SU-DHL-6 (cell line): ENCODE measurements at regions not wholly inside any gene's neighbourhood (a gene's known extent, or its start where the extent isn't known, plus 50 kb on each side); places are given as distances from the start of the nearest gene placed in this dataset.

Experiments
- H2AFZ ChIP-seq: fragments of 200-600 bp; sonication (generic); 2 replicates; pipeline ENCODE4 v1.6.1; 2014; ENCODE audit warnings: low read depth, mild to moderate bottlenecking, moderate library complexity, mixed read lengths, antibody characterized with exemption, low read length; ENCODE audit not compliant: severe bottlenecking
- H3F3A ChIP-seq: fragments of 200-600 bp; shearing (Covaris generic); 2 replicates; pipeline ENCODE4 v1.6.0; 2016; ENCODE audit warnings: antibody characterized with exemption, mild to moderate bottlenecking; ENCODE audit not compliant: insufficient read depth
- H3K27ac ChIP-seq: fragments of 200-600 bp; sonication (generic); 2 replicates; pipeline ENCODE4 v1.5.1; 2016; ENCODE audit warnings: low read depth, mild to moderate bottlenecking, low read length, moderate library complexity, mixed read lengths
- H3K27me3 ChIP-seq: fragments of 200-600 bp; sonication (generic), shearing (Covaris generic); 2 replicates; pipeline ENCODE4 v1.6.0; 2014; ENCODE audit warnings: mild to moderate bottlenecking, low read length
- H3K36me3 ChIP-seq: fragments of 200-600 bp; sonication (generic); 2 replicates; pipeline ENCODE4 v1.6.1; 2014; ENCODE audit warnings: mild to moderate bottlenecking, low read length, mixed read lengths
- H3K4me2 ChIP-seq: fragments of 300-600, 200-600 bp; shearing (Covaris generic), sonication (generic); 2 replicates; pipeline ENCODE4 v1.6.0; 2014; ENCODE audit warnings: low read length, low read depth, mild to moderate bottlenecking; ENCODE audit not compliant: poor library complexity, severe bottlenecking
- H3K4me3 ChIP-seq: fragments of 200-600 bp; sonication (generic); 2 replicates; pipeline ENCODE4 v1.5.1; 2014; ENCODE audit warnings: antibody characterized with exemption, low read length, mild to moderate bottlenecking, mixed read lengths; ENCODE audit not compliant: insufficient read depth, poor library complexity, severe bottlenecking
- H3K79me2 ChIP-seq: fragments of 200-600 bp; sonication (generic); 2 replicates; pipeline ENCODE4 v1.6.1; 2014; ENCODE audit warnings: mild to moderate bottlenecking, low read length, moderate library complexity; ENCODE audit not compliant: insufficient read depth
- H3K9ac ChIP-seq: fragments of 200-600 bp; sonication (generic); 2 replicates; pipeline ENCODE4 v1.7.0; 2014; ENCODE audit warnings: mild to moderate bottlenecking, low read length
- H3K9me2 ChIP-seq: fragments of 200-600 bp; sonication (generic); replicated peaks from 2 replicates; pipeline ENCODE4 v1.6.1; 2014; ENCODE audit warnings: low read length; ENCODE audit not compliant: insufficient read depth
- H3K9me3 ChIP-seq: fragments of 200-600 bp; sonication (generic); 2 replicates; pipeline ENCODE4 v1.6.1; 2014; ENCODE audit warnings: low read length, mixed read lengths; ENCODE audit not compliant: insufficient read depth
- H4K20me1 ChIP-seq: fragments of 200-600 bp; sonication (generic); 2 replicates; pipeline ENCODE4 v1.6.1; 2014; ENCODE audit warnings: low read depth, mild to moderate bottlenecking, antibody characterized with exemption, low read length, moderate library complexity, mixed read lengths
- EZH2phosphoT487 ChIP-seq: fragments of 200-600 bp; sonication (generic), shearing (Covaris generic); conservative IDR thresholded peaks from 2 replicates; pipeline ENCODE4 v1.6.1; 2018; ENCODE audit warnings: mild to moderate bottlenecking, antibody characterized with exemption, low read length, moderate library complexity, mixed read lengths
- TF ChIP-seq, protein P1 (sequence below): fragments of 200-600 bp; sonication (generic); IDR thresholded peaks from one replicate; pipeline ENCODE4 v1.5.1; 2017; ENCODE audit warnings: antibody characterized with exemption, mild to moderate bottlenecking, low read length, moderate library complexity; ENCODE audit not compliant: insufficient read depth, poor library complexity, severe bottlenecking

DNA sequence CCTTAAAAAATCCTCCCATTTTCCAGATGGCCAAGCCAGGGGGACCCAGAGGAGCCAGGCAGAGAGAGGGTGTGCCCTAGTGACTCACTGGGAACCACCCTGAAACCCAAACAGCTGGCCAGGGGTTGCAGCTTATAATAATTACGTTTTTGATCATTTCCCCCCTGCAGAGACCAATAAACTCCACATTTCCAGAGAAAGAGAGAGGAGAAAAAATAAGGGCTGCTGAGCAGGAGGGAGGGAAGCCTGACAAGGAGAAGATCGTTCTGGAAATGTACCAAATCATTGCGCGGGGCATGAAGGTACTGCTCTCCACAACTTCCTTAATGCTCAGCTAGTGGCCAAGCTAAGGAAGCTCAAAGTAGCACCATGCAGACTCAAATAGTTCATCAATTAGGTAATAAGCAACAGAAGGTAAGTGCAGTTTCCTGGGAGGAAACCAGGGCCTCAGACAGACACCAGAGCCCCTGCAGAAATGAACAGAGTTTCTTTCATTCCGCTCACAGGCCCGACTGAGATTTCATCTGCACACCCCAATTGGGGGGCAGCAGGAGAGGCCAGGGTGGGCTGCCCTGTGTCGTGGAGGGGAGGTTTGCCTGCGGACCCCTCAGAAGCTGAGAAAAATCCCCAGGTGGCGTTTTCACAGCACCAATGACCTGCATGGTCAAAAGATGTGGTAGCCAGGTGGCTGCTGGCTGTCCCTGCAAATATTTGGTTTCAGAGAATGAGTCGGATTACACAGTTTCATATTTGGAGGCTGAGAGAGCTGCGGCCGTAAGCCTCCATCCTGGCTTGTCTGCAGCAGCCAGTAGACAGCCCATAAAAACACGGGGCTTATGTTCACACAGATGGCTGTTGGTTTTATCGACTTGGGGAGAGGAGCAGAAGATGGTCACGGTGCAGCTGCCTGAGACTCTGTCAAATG, 153.2 kb upstream of the LYZL2 start:
- Histone ChIP-seq H3K9me2 (no peaks in the 10 kb centered on the region), H3K27me3 (no peaks in the 10 kb centered on the region), H3K4me3 (no peak overlapping the region), H3K79me2 (no peaks in the 10 kb centered on the region), H3K36me3 (no peaks in the 10 kb centered on the region), H2AFZ (no peak overlapping the region), H3K9me3 (no peaks in the 10 kb centered on the region), H3F3A (no peaks in the 10 kb centered on the region), H3K9ac (no peak overlapping the region), H3K27ac (no peak overlapping the region), H3K4me2 (no peak overlapping the region), H4K20me1 (no peaks in the 10 kb centered on the region)
- TF ChIP-seq, protein P1, sequence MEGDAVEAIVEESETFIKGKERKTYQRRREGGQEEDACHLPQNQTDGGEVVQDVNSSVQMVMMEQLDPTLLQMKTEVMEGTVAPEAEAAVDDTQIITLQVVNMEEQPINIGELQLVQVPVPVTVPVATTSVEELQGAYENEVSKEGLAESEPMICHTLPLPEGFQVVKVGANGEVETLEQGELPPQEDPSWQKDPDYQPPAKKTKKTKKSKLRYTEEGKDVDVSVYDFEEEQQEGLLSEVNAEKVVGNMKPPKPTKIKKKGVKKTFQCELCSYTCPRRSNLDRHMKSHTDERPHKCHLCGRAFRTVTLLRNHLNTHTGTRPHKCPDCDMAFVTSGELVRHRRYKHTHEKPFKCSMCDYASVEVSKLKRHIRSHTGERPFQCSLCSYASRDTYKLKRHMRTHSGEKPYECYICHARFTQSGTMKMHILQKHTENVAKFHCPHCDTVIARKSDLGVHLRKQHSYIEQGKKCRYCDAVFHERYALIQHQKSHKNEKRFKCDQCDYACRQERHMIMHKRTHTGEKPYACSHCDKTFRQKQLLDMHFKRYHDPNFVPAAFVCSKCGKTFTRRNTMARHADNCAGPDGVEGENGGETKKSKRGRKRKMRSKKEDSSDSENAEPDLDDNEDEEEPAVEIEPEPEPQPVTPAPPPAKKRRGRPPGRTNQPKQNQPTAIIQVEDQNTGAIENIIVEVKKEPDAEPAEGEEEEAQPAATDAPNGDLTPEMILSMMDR: no peak
- TF ChIP-seq EZH2phosphoT487: no peak

DNA sequence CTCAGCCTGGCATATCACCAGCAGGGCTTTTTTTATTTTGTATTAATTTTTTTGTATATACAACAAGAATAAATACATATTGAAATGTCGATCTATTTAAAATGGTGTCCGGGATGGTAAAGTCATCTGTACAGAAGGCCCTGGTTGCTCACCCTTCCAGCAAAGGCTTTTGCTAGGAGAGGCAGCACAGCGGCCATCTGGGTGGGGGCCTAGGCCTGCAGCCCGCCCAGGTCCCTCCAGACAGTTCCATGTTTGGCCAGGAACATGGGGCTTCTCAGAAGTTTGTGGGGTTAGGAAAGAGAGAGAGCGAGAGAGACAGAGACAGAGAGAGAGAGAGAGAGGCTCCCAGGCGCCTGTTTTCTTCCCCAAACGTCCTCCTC, 152.6 kb upstream of the LYZL2 start:
- Histone ChIP-seq H3F3A (no peaks in the 10 kb centered on the region), H3K4me3 (no peak overlapping the region), H3K9ac (no peak overlapping the region), H3K36me3 (no peaks in the 10 kb centered on the region), H3K79me2 (no peaks in the 10 kb centered on the region), H3K27me3 (no peaks in the 10 kb centered on the region), H3K9me2 (no peaks in the 10 kb centered on the region), H3K27ac (no peak overlapping the region), H2AFZ (no peak overlapping the region), H3K9me3 (no peaks in the 10 kb centered on the region), H4K20me1 (no peaks in the 10 kb centered on the region), H3K4me2 (no peak overlapping the region)
- TF ChIP-seq EZH2phosphoT487: no peak

DNA sequence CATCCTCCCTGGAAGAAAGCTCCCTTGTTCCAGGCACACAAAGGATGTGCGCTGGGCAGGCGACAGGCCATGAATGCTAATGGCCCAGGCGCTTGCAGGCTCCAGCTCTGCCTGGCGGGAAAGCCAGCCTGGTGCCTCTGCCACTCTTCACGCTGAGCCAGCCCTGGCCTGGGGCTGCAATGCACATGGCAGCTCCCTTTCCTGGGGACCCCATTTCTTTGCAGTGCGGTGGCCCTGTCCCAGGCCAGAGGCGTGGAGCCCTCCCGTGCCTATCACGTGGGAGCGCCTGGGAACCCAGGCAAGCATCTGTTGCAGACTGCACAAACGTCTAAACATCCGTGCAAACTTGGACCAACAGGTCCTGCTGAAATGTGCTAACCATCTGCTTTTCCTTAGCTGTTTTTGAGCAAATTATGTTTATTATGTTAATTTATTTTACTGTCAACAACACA, 152.1 kb upstream of the LYZL2 start:
- H3K79me2 ChIP-seq: no peaks in the 10 kb centered on the region
- H3K4me2 ChIP-seq: no peak overlapping the region
- no peaks in the 10 kb centered on the region for H3K36me3 ChIP-seq
- no peak overlapping the region for H2AFZ ChIP-seq
- H3K9ac ChIP-seq: no peak overlapping the region
- no peak overlapping the region for H3K27ac ChIP-seq
- no peaks in the 10 kb centered on the region for H3K9me3 ChIP-seq
- no peaks in the 10 kb centered on the region for H3K9me2 ChIP-seq
- no peaks in the 10 kb centered on the region for H4K20me1 ChIP-seq
- H3K4me3 ChIP-seq: no peak overlapping the region
- no peaks in the 10 kb centered on the region for H3F3A ChIP-seq
- H3K27me3 ChIP-seq: no peaks in the 10 kb centered on the region
- TF ChIP-seq, protein P1: no peak
- no peak for TF ChIP-seq EZH2phosphoT487

DNA sequence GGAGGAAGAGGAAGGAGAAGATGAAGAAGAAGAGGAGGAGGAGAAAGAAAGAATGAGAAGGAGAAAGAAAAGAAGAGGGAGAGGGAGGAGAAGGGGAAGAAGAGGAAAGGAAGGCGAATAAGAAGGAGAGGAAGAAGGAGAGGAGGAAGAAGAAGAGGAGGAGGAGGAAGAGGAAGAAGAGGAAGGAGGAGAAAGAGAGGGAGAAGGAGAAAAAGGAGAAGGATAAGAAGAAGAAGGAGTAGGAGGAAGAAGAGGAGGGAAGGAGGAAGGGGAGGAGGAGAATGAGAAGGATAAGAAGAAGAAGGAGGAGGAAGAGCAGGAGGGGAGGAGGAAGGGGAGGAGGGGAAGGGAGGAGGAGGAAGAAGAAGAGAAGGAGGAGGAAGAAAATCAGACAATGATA, 149.2 kb upstream of the LYZL2 start:
- no peaks in the 10 kb centered on the region for H3K9me2 ChIP-seq
- H4K20me1 ChIP-seq: no peaks in the 10 kb centered on the region
- no peak overlapping the region for H2AFZ ChIP-seq
- H3K27me3 ChIP-seq: no peaks in the 10 kb centered on the region
- no peaks in the 10 kb centered on the region for H3K79me2 ChIP-seq
- TF ChIP-seq, protein P1: no peak
- TF ChIP-seq EZH2phosphoT487: no peak
- H3F3A ChIP-seq: no peaks in the 10 kb centered on the region
- no peak overlapping the region for H3K9ac ChIP-seq
- H3K36me3 ChIP-seq: no peaks in the 10 kb centered on the region
- H3K9me3 ChIP-seq: no peaks in the 10 kb centered on the region
- no peak overlapping the region for H3K27ac ChIP-seq
- no peak overlapping the region for H3K4me2 ChIP-seq
- no peak overlapping the region for H3K4me3 ChIP-seq
